ENCODE measurements at regions not wholly inside any gene's neighbourhood (a gene's known extent, or its start where the extent isn't known, plus 50 kb on each side); places are given as distances from the start of the nearest gene placed in this dataset.

GRCh38 chr3:11915621-11916424 is 69.1 kb upstream of the TAMM41 start:
- no peak for TF ChIP-seq EZH2 (IDR thresholded peaks at IDR 0.05; ENCODE audit: low read depth, unreplicated experiment)
- no peak for TF ChIP-seq CTCF (conservative IDR thresholded peaks at IDR 0.05; ENCODE audit: low read depth in 2 of 2)
- no peak for TF ChIP-seq POLR2AphosphoS5 (IDR thresholded peaks at IDR 0.05; ENCODE audit: low read depth)
- no peak for TF ChIP-seq EZH2phosphoT487 (IDR thresholded peaks at IDR 0.05; ENCODE audit: unreplicated experiment)
- no peak for TF ChIP-seq NANOG (IDR thresholded peaks at IDR 0.05; ENCODE audit: borderline replicate concordance)
- no peak for TF ChIP-seq ZNF114 (CRISPR knock-in tag; IDR thresholded peaks at IDR 0.05)
- no peak for TF ChIP-seq ZNF331 (CRISPR knock-in tag; IDR thresholded peaks at IDR 0.05; ENCODE audit: low read depth)
- TF ChIP-seq CREB1 (CRISPR knock-in tag; IDR thresholded peaks at IDR 0.05; ENCODE audit: low read depth), result no peak
- TF ChIP-seq REST (IDR thresholded peaks at IDR 0.05; ENCODE audit: unreplicated experiment), result no peak
- no peak for TF ChIP-seq JUNB (IDR thresholded peaks at IDR 0.05; ENCODE audit: unreplicated experiment)
- TF ChIP-seq ZNF462 (CRISPR knock-in tag; IDR thresholded peaks at IDR 0.05), result no peak
